ENCODE measurements at regions not wholly inside any gene's neighbourhood (a gene's known extent, or its start where the extent isn't known, plus 50 kb on each side); places are given as distances from the start of the nearest gene placed in this dataset.

DNA sequence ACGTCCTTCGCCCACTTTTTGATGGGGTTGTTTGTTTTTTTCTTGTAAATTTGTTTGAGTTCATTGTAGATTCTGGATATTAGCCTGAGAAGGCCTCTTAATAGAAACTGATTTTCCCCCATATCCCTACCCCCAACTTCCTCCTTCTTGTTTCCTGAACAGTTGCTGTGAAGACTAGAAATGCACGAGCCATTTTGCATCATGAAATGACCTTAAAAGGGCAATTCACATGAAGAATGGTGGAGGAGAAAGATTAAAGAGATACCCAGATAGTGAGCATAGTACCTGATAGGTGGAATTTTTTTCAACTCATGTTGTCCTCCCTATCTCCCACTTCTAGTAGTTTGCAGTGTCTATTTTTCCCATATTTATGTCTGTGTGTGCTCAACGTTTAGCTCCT, 55.2 kb upstream of the KCNH8 start:
- no peaks in the 10 kb centered on the region for H3K36me3 ChIP-seq
- no peaks in the 10 kb centered on the region for H3K4me1 ChIP-seq
- no peak for DNase-seq (ENCODE audit: low spot score in 2 of 2)
- no peak overlapping the region for H3K4me3 ChIP-seq
- H3K27me3 ChIP-seq, result no peaks in the 10 kb centered on the region
- WGBS, 2 donors, result 75 to 77% methylated on average over 4 of the region's 4 CpGs
- H3K27ac ChIP-seq, result no peak overlapping the region
- TF ChIP-seq POLR2A (IDR thresholded peaks at IDR 0.05), result no peak
- no peak for TF ChIP-seq CTCF (IDR thresholded peaks at IDR 0.05)
- no peak for TF ChIP-seq EP300 (IDR thresholded peaks at IDR 0.05)
- no peaks in the 10 kb centered on the region for H3K9me3 ChIP-seq

- H3K36me3 ChIP-seq, result no peaks in the 10 kb centered on the region
- WGBS, 2 donors, result 79 to 82% methylated on average over 2 of the region's 2 CpGs
- H3K27ac ChIP-seq, result no peak overlapping the region
- H3K27me3 ChIP-seq, result no peaks in the 10 kb centered on the region
- no peaks in the 10 kb centered on the region for H3K9me3 ChIP-seq
- no peak overlapping the region for H3K4me3 ChIP-seq
- H3K4me1 ChIP-seq, result no peaks in the 10 kb centered on the region
- DNase-seq (ENCODE audit: low spot score in 2 of 2), result no peak
- no peak for TF ChIP-seq CTCF (IDR thresholded peaks at IDR 0.05)
Observed at GRCh38 chr3:19077388-19077787, 70.9 kb upstream of the KCNH8 start.

GRCh38 chr3:19075037-19075436, 73.3 kb upstream of the KCNH8 start:
- TF ChIP-seq CTCF (IDR thresholded peaks at IDR 0.05) (no peak), EP300 (IDR thresholded peaks at IDR 0.05) (no peak), POLR2A (IDR thresholded peaks at IDR 0.05) (no peak)
- no peak overlapping the region for H3K4me3 ChIP-seq
- no peak overlapping the region for H3K27ac ChIP-seq
- H3K27me3 ChIP-seq, result no peaks in the 10 kb centered on the region
- no peaks in the 10 kb centered on the region for H3K36me3 ChIP-seq
- H3K4me1 ChIP-seq, result no peaks in the 10 kb centered on the region
- no peak for DNase-seq (ENCODE audit: low spot score in 2 of 2)
- no peaks in the 10 kb centered on the region for H3K9me3 ChIP-seq
- 91 to 92% methylated on average over 2 of the region's 2 CpGs for WGBS, 2 donors

DNA sequence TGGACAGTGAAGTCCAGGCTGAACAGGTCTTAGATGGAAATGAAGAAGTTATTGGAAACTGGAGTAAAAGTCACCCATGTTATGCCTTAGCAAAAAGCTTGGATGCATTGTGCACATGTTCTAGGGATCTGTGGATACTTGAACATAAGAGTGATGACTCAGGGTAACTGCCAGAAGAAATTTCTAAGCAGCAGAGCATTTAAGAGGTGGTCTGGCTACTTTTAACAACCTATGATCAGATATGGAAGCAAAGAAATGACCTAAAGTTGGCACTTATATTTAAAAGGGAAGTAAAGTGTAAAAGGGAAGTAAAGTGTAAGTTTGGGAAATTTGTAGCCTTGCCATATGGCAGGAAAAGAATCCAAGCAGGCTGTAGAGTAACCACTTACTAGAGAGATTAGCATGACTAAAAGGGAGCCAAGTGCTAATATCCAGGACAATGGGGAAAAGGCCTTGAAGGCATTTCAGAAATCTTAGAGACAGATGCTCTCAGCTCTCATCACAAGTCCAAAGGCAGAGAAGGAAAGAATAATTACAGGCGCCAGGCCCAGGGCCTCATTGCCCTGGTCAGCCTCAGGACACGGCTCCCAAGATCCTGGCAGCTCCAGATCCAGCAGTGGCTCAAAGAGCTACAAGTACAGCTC, 73.9 kb upstream of the KCNH8 start:
- H3K4me1 ChIP-seq, result no peaks in the 10 kb centered on the region
- TF ChIP-seq EP300 (IDR thresholded peaks at IDR 0.05), result no peak
- TF ChIP-seq POLR2A (IDR thresholded peaks at IDR 0.05), result no peak
- no peak for TF ChIP-seq CTCF (IDR thresholded peaks at IDR 0.05)
- DNase-seq (ENCODE audit: low spot score in 2 of 2), result no peak
- no peaks in the 10 kb centered on the region for H3K36me3 ChIP-seq
- no peak overlapping the region for H3K4me3 ChIP-seq
- no peaks in the 10 kb centered on the region for H3K27me3 ChIP-seq
- 47% methylated on average over 2 of the region's 2 CpGs; no CpG with 5 or more reads in 1 of the 2 donors for WGBS, 2 donors
- no peak overlapping the region for H3K27ac ChIP-seq
- H3K9me3 ChIP-seq, result no peaks in the 10 kb centered on the region

DNA sequence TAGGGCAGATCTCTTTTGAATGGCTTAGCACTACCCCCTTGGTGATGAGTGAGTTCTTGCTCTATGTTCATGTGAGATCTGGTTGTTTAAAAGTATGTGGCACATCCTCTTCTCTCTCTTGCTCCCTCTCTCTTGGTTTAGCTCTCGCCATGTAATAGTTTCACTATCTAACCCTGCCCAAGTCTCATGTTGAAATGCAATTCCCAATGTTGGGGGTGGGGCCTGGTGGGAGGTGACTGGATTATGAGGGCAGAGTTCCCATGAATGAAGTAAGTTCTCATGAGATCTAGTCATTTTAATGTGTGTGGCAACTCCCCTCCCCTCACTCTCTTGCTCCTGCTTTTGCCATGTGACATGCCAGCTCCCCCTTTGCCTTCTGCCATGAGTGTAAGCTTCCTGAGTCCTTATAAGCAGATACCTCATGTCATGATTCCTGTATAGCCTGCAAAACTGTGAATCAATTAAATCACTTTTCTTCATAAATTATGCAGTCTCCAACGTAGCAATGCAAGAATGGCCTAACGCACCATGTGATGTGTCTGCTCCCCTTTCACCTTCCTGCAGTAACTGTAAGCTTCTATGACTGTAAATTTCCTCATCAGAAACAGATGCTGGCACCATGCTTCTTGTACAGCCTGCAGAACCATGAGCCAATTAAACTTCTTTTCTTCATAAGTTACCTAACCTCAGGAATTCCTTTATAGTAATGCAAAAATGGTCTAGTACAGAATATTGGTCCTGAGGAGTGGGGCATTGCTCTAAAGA, 74.8 kb upstream of the KCNH8 start:
- no peaks in the 10 kb centered on the region for H3K27me3 ChIP-seq
- no peaks in the 10 kb centered on the region for H3K9me3 ChIP-seq
- no peak overlapping the region for H3K27ac ChIP-seq
- no peaks in the 10 kb centered on the region for H3K36me3 ChIP-seq
- DNase-seq (ENCODE audit: low spot score in 2 of 2), result no peak
- no peak overlapping the region for H3K4me3 ChIP-seq
- WGBS, 2 donors, result 58 to 76% methylated on average over 3 of the region's 3 CpGs
- no peaks in the 10 kb centered on the region for H3K4me1 ChIP-seq
- TF ChIP-seq EP300 (IDR thresholded peaks at IDR 0.05) (no peak), POLR2A (IDR thresholded peaks at IDR 0.05) (no peak), CTCF (IDR thresholded peaks at IDR 0.05) (no peak)
